ENCODE measurements at regions not wholly inside any gene's neighbourhood (a gene's known extent, or its start where the extent isn't known, plus 50 kb on each side); places are given as distances from the start of the nearest gene placed in this dataset.

GRCh38 chr12:34386621-34387255, 364.4 kb downstream of the ALG10 start:
- no peak for DNase-seq
- intact Hi-C loops (cut with DNase I): no loop called here

GRCh38 chr12:34387711-34388635, 365.7 kb downstream of the ALG10 start:
- no peak for ATAC-seq (ENCODE audit: poor library complexity)
- no peak for DNase-seq
- intact Hi-C loops (cut with DNase I): no loop called here

More at GRCh38 chr12:34386621-34387255, 364.4 kb downstream of the ALG10 start:
- ATAC-seq (ENCODE audit: poor library complexity): no peak

GRCh38 chr12:34388636-34389377, 366.5 kb downstream of the ALG10 start:
- no peak for ATAC-seq (ENCODE audit: poor library complexity)
- DNase-seq: peak; percentile 25
- intact Hi-C loops (cut with DNase I): no loop called here

- ATAC-seq (ENCODE audit: poor library complexity): no peak
- DNase-seq: peak; percentile 26
- intact Hi-C loops (cut with DNase I): no loop called here
Measured at GRCh38 chr12:34389378-34390170, 367.3 kb downstream of the ALG10 start.

- DNase-seq: no peak
- no peak for ATAC-seq (ENCODE audit: poor library complexity)
- intact Hi-C loops (cut with DNase I): no loop called here
Measured at GRCh38 chr12:34390171-34390841, 368.0 kb downstream of the ALG10 start.

- peak; percentile 24 for DNase-seq
- ATAC-seq (ENCODE audit: poor library complexity): no peak
- intact Hi-C loops (cut with DNase I): no loop called here
Measured at GRCh38 chr12:34390846-34391700, 368.8 kb downstream of the ALG10 start.

GRCh38 chr12:34391771-34392581, 369.7 kb downstream of the ALG10 start:
- ATAC-seq (ENCODE audit: poor library complexity) (no peak), DNase-seq (peak; percentile 34)
- intact Hi-C loops (cut with DNase I): no loop called here

- intact Hi-C loops (cut with DNase I): no loop called here
- peak; percentile 33 for DNase-seq
- ATAC-seq (ENCODE audit: poor library complexity): no peak
Measured at GRCh38 chr12:34392741-34393085, 370.4 kb downstream of the ALG10 start.

GRCh38 chr12:34393086-34393820, 371.0 kb downstream of the ALG10 start:
- intact Hi-C loops (cut with DNase I): no loop called here
- no peak for ATAC-seq (ENCODE audit: poor library complexity)
- peak; percentile 21 for DNase-seq

- no peak for ATAC-seq (ENCODE audit: poor library complexity)
- intact Hi-C loops (cut with DNase I): no loop called here
- DNase-seq: no peak
Measured at GRCh38 chr12:34393821-34394150, 371.5 kb downstream of the ALG10 start.

GRCh38 chr12:34394211-34395055, 372.1 kb downstream of the ALG10 start:
- intact Hi-C loops (cut with DNase I): no loop called here
- ATAC-seq (ENCODE audit: poor library complexity): no peak
- peak; percentile 14 for DNase-seq

- DNase-seq (peak; percentile 11), ATAC-seq (ENCODE audit: poor library complexity) (no peak)
- intact Hi-C loops (cut with DNase I): no loop called here
Measured at GRCh38 chr12:34395056-34396005, 373.0 kb downstream of the ALG10 start.

- ATAC-seq (ENCODE audit: poor library complexity): no peak
- intact Hi-C loops (cut with DNase I): no loop called here
- DNase-seq: peak; percentile 11
Measured at GRCh38 chr12:34396006-34396860, 373.9 kb downstream of the ALG10 start.

Measured in Right ventricle myocardium superior (tissue), 1 donor.